Calu3 (cell line): ENCODE measurements at regions not wholly inside any gene's neighbourhood (a gene's known extent, or its start where the extent isn't known, plus 50 kb on each side); places are given as distances from the start of the nearest gene placed in this dataset.

Source experiments
- BruUV-seq: library from RNA; stranded (reverse); fragments of 400-500 nt; replicated peaks from 2 replicates; lab custom pipeline; 2021; lab: Mats Ljungman, UMichigan
- CTCF ChIA-PET: fragments of 300-600 bp; sonication (Branson Sonifier 250); formaldehyde crosslinking; loops from one replicate; lab custom pipeline; 2022; ENCODE audit warnings: antibody characterized with exemption; lab: Charles Lee
- DNase-seq: peaks from one replicate; pipeline ENCODE4 v3.0.0; 2022
- H3K27ac Mint-ChIP-seq: one replicate; pipeline ENCODE4 v1.8.0; 2022; ENCODE audit warnings: mixed read lengths; ENCODE audit not compliant: unreplicated experiment
- H3K27me3 Mint-ChIP-seq: one replicate; pipeline ENCODE4 v1.8.0; 2022; ENCODE audit warnings: mixed read lengths; ENCODE audit not compliant: unreplicated experiment
- H3K36me3 Mint-ChIP-seq: one replicate; pipeline ENCODE4 v1.8.0; 2022; ENCODE audit warnings: mild to moderate bottlenecking, moderate library complexity, mixed read lengths; ENCODE audit not compliant: insufficient read depth, unreplicated experiment
- H3K4me1 Mint-ChIP-seq: one replicate; pipeline ENCODE4 v1.8.0; 2022; ENCODE audit warnings: mild to moderate bottlenecking, low read depth, mixed read lengths; ENCODE audit not compliant: unreplicated experiment
- H3K4me3 Mint-ChIP-seq: one replicate; pipeline ENCODE4 v1.8.0; 2022; ENCODE audit warnings: mild to moderate bottlenecking, low read depth, moderate library complexity, mixed read lengths; ENCODE audit not compliant: unreplicated experiment
- H3K9me3 Mint-ChIP-seq: one replicate; pipeline ENCODE4 v1.8.0; 2022; ENCODE audit warnings: low read depth, mixed read lengths; ENCODE audit not compliant: unreplicated experiment
- intact Hi-C: fragments of 100-400 bp; cut with micrococcal nuclease; formaldehyde crosslinking; loops from one replicate; pipeline ENCODE4 v1.10.0; 2022; ENCODE audit not compliant: unreplicated experiment
- TF ChIP-seq, protein P1 (sequence below): fragments of 200-600 bp; IDR thresholded peaks from one replicate; pipeline ENCODE4 v1.8.0; 2022; ENCODE audit warnings: antibody characterized with exemption; ENCODE audit not compliant: unreplicated experiment

DNA sequence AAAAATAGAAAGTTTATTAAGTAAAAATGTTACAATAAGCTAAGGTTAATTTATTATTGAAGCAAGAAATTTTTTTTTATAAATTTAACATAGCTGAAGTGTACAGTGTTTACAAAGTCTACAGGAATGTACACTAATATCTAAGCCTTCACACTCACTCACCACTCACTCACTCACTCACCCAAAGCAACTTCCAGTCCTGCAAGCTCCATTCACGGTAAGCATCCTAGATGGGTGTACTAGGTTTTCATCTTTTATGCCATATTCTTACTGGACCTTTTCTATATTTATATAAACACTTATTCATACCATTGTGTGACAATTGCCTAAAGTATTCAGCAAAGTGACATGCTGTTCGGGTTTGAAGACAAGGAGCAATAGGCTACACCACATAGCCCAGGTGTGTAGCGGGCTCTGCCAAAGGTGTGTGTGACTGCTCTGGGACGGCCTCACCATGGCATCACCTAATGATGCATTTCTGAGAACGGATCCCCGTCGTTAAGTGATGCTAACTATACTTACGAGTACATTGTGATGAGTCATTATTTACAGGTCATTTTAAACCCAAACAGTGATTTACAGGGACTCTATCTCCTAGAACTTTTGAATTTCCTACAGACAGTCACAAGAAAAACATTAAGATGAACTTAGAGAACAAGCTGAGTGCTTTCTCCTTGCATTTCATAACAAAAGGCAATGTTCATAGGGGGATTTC lies 76.3 kb upstream of the ID2 start:
- TF ChIP-seq, protein P1, sequence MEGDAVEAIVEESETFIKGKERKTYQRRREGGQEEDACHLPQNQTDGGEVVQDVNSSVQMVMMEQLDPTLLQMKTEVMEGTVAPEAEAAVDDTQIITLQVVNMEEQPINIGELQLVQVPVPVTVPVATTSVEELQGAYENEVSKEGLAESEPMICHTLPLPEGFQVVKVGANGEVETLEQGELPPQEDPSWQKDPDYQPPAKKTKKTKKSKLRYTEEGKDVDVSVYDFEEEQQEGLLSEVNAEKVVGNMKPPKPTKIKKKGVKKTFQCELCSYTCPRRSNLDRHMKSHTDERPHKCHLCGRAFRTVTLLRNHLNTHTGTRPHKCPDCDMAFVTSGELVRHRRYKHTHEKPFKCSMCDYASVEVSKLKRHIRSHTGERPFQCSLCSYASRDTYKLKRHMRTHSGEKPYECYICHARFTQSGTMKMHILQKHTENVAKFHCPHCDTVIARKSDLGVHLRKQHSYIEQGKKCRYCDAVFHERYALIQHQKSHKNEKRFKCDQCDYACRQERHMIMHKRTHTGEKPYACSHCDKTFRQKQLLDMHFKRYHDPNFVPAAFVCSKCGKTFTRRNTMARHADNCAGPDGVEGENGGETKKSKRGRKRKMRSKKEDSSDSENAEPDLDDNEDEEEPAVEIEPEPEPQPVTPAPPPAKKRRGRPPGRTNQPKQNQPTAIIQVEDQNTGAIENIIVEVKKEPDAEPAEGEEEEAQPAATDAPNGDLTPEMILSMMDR, result no peak
- CTCF ChIA-PET, result interaction anchor here (0.6 kb wide), 1 partner anchor 148 kb away, joined by 5 read pairs; no protein-coding TSS in a partner anchor
- Mint-ChIP-seq H3K9me3 (no peaks in the 10 kb centered on the region), H3K4me3 (no peak overlapping the region), H3K27ac (no peak overlapping the region), H3K36me3 (no peaks in the 10 kb centered on the region), H3K27me3 (no peaks in the 10 kb centered on the region), H3K4me1 (peaks cover 42% of the 10 kb centered on the region)
- intact Hi-C loops, result no loop called here
- DNase-seq, result no peak
- BruUV-seq, result no TSS peak

DNA sequence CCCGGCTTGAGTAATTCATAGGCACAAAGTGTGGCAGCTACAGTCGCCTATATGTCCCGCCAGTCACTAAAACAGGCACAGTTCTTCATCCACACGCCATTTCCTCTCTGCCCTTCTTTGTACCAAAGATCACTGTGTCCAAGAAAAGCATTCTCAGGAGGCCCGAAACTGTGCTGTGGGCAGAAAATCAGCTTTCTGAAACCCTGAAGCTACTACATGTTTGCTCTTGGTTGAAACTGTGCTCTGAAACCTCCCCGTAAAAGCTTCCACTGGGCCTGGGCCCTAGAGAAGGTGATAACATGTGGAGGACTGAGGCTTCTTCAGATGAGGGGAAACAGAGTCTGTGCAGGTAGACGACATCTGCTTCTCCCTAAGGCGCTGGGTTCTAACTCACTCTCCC lies 75.6 kb upstream of the ID2 start:
- TF ChIP-seq, protein P1, result no peak
- no TSS peak for BruUV-seq
- no peak overlapping the region for H3K27ac Mint-ChIP-seq
- no peak overlapping the region for H3K4me3 Mint-ChIP-seq
- H3K27me3 Mint-ChIP-seq, result no peaks in the 10 kb centered on the region
- CTCF ChIA-PET, result interaction anchor here (0.6 kb wide), 1 partner anchor 148 kb away, joined by 5 read pairs; no protein-coding TSS in a partner anchor
- no peak for DNase-seq
- intact Hi-C loops, result no loop called here
- no peaks in the 10 kb centered on the region for H3K36me3 Mint-ChIP-seq
- no peaks in the 10 kb centered on the region for H3K9me3 Mint-ChIP-seq
- H3K4me1 Mint-ChIP-seq, result peaks cover 42% of the 10 kb centered on the region

GRCh38 chr2:8606649-8607550 lies 75.0 kb upstream of the ID2 start:
- intact Hi-C loops, result no loop called here
- no TSS peak for BruUV-seq
- no peaks in the 10 kb centered on the region for H3K27me3 Mint-ChIP-seq
- H3K36me3 Mint-ChIP-seq, result no peaks in the 10 kb centered on the region
- H3K4me3 Mint-ChIP-seq, result no peak overlapping the region
- CTCF ChIA-PET, result interaction anchor here (0.6 kb wide), 1 partner anchor 492 kb away, joined by 3 read pairs; no protein-coding TSS in a partner anchor
- TF ChIP-seq, protein P1, result no peak
- H3K27ac Mint-ChIP-seq, result no peak overlapping the region
- no peaks in the 10 kb centered on the region for H3K9me3 Mint-ChIP-seq
- peaks cover 42% of the 10 kb centered on the region for H3K4me1 Mint-ChIP-seq
- no peak for DNase-seq

- H3K4me3 Mint-ChIP-seq, result no peak overlapping the region
- H3K27me3 Mint-ChIP-seq, result no peaks in the 10 kb centered on the region
- no peak overlapping the region for H3K27ac Mint-ChIP-seq
- intact Hi-C loops, result no loop called here
- no peaks in the 10 kb centered on the region for H3K9me3 Mint-ChIP-seq
- no peaks in the 10 kb centered on the region for H3K36me3 Mint-ChIP-seq
- H3K4me1 Mint-ChIP-seq, result peaks cover 37% of the 10 kb centered on the region
- no peak for DNase-seq
- no TSS peak for BruUV-seq
- TF ChIP-seq, protein P1, result no peak
- CTCF ChIA-PET, result interaction anchor here (0.6 kb wide), 1 partner anchor 493 kb away, joined by 3 read pairs; no protein-coding TSS in a partner anchor
Observed at GRCh38 chr2:8607606-8608005, 74.2 kb upstream of the ID2 start.
